OCI-LY7 (cell line): ENCODE measurements at regions not wholly inside any gene's neighbourhood (a gene's known extent, or its start where the extent isn't known, plus 50 kb on each side); places are given as distances from the start of the nearest gene placed in this dataset.

Source experiments
- BruUV-seq: library from RNA; stranded (reverse); fragments of 400-500 nt; replicated peaks from 2 replicates; lab custom pipeline; 2021; lab: Mats Ljungman, UMichigan
- CTCF ChIA-PET: fragments of 300-600 bp; sonication (Branson Sonifier 250); formaldehyde crosslinking; loops from one replicate; lab custom pipeline; 2022; ENCODE audit warnings: antibody characterized with exemption; ENCODE audit not compliant: unreplicated experiment; lab: Charles Lee
- POLR2A ChIA-PET: fragments of 300-600 bp; sonication (Branson Sonifier 250); formaldehyde crosslinking; loops from one replicate; lab custom pipeline; 2022; ENCODE audit warnings: antibody characterized with exemption; lab: Charles Lee
- DNase-seq: peaks from one replicate; pipeline ENCODE4 v3.0.0-alpha.2; 2015; ENCODE audit warnings: low spot score
- H2AFZ ChIP-seq: fragments of 200-600 bp; sonication (generic), shearing (Covaris generic); 2 replicates; pipeline ENCODE4 v1.6.1; 2014; ENCODE audit warnings: mild to moderate bottlenecking, antibody characterized with exemption, low read length, moderate library complexity
- H3K27ac ChIP-seq: fragments of 200-600 bp; sonication (generic); 2 replicates; pipeline ENCODE4 v1.5.1; 2014; ENCODE audit warnings: mixed run types, low read depth, mild to moderate bottlenecking, moderate library complexity, low read length, inconsistent platforms; ENCODE audit not compliant: poor library complexity, severe bottlenecking
- H3K36me3 ChIP-seq: fragments of 200-600 bp; sonication (generic); 2 replicates; pipeline ENCODE4 v1.6.1; 2014; ENCODE audit warnings: mild to moderate bottlenecking, antibody characterized with exemption, low read length, moderate library complexity, mixed read lengths; ENCODE audit not compliant: insufficient read depth
- H3K4me1 ChIP-seq: fragments of 200-600 bp; sonication (generic); 2 replicates; pipeline ENCODE4 v1.5.1; 2014; ENCODE audit warnings: mild to moderate bottlenecking, low read length; ENCODE audit not compliant: insufficient read depth, poor library complexity, severe bottlenecking
- H3K4me2 ChIP-seq: fragments of 200-600 bp; sonication (generic); 2 replicates; pipeline ENCODE4 v1.6.1; 2014; ENCODE audit warnings: mild to moderate bottlenecking, low read length
- H3K4me3 ChIP-seq: fragments of 200-600 bp; sonication (generic); 2 replicates; pipeline ENCODE4 v1.5.1; 2014; ENCODE audit warnings: mild to moderate bottlenecking, low read depth, low read length; ENCODE audit not compliant: poor library complexity, severe bottlenecking
- H3K79me2 ChIP-seq: fragments of 200-600 bp; sonication (generic); 2 replicates; pipeline ENCODE4 v1.6.1; 2016; ENCODE audit warnings: low read depth, mild to moderate bottlenecking, low read length, moderate library complexity, mixed read lengths; ENCODE audit not compliant: insufficient read depth
- H3K9me2 ChIP-seq: fragments of 200-600 bp; sonication (generic); 2 replicates; pipeline ENCODE4 v1.6.1; 2016; ENCODE audit warnings: mild to moderate bottlenecking, low read length, mixed read lengths; ENCODE audit not compliant: insufficient read depth
- H3K9me3 ChIP-seq: fragments of 200-600 bp; sonication (generic); 2 replicates; pipeline ENCODE4 v1.6.1; 2014; ENCODE audit warnings: mild to moderate bottlenecking, mixed run types, low read length, mixed read lengths
- H4K20me1 ChIP-seq: fragments of 200-600 bp; sonication (generic); 2 replicates; pipeline ENCODE4 v1.6.1; 2014; ENCODE audit warnings: mild to moderate bottlenecking, antibody characterized with exemption, low read length, moderate library complexity, mixed read lengths; ENCODE audit not compliant: insufficient read depth
- CTCF ChIP-seq: fragments of 200-600 bp; sonication (generic); conservative IDR thresholded peaks from 2 replicates; pipeline ENCODE4 v1.5.1; 2014; ENCODE audit warnings: mild to moderate bottlenecking, antibody characterized with exemption, low read length, moderate library complexity, mixed read lengths
- EZH2phosphoT487 ChIP-seq: fragments of 200-600 bp; sonication (generic); IDR thresholded peaks from 2 replicates; pipeline ENCODE4 v1.6.1; 2018; ENCODE audit warnings: low read depth, borderline replicate concordance, mild to moderate bottlenecking, mixed run types, antibody characterized with exemption, low read length, moderate library complexity, mixed read lengths
- intact Hi-C: fragments of 100-400 bp; cut with micrococcal nuclease; formaldehyde crosslinking; loops from one replicate; pipeline ENCODE4 v1.10.0; 2022; ENCODE audit not compliant: unreplicated experiment

- no peaks in the 10 kb centered on the region for H4K20me1 ChIP-seq
- H3K4me2 ChIP-seq, result no peak overlapping the region
- no peak overlapping the region for H3K4me3 ChIP-seq
- no peaks in the 10 kb centered on the region for H3K36me3 ChIP-seq
- no TSS peak for BruUV-seq
- H3K9me3 ChIP-seq, result no peaks in the 10 kb centered on the region
- no peak for TF ChIP-seq EZH2phosphoT487
- TF ChIP-seq CTCF, result no peak
- no peaks in the 10 kb centered on the region for H3K4me1 ChIP-seq
- no peak overlapping the region for H3K27ac ChIP-seq
- POLR2A ChIA-PET, result interaction anchor here (0.5 kb wide), 1 partner anchor 97 kb away, joined by 3 read pairs; no protein-coding TSS in a partner anchor
- 0 out of 2 replicates have a peak, but pooled peaks cover 4% of the 10 kb centered on the region for H3K9me2 ChIP-seq
- no peak for DNase-seq
- H3K79me2 ChIP-seq, result no peaks in the 10 kb centered on the region
- H2AFZ ChIP-seq, result no peak overlapping the region
- intact Hi-C loops, result no loop called here
- CTCF ChIA-PET, result no interaction called here
Observed at GRCh38 chr16:72295914-72296313, 124.0 kb upstream of the PMFBP1 start.

GRCh38 chr16:72291531-72291981 is 119.6 kb upstream of the PMFBP1 start:
- no TSS peak for BruUV-seq
- TF ChIP-seq CTCF (no peak), EZH2phosphoT487 (no peak)
- no peak overlapping the region for H3K27ac ChIP-seq
- no peaks in the 10 kb centered on the region for H3K4me1 ChIP-seq
- no peak overlapping the region for H2AFZ ChIP-seq
- 0 out of 2 replicates have a peak, but pooled peaks cover 4% of the 10 kb centered on the region for H3K9me2 ChIP-seq
- no peak overlapping the region for H3K4me3 ChIP-seq
- ChIA-PET CTCF (no interaction called here), POLR2A (interaction anchor here (0.5 to 1.0 kb wide), 2 partner anchors 13 to 792 kb away, joined by 3 read pairs; no protein-coding TSS in a partner anchor)
- DNase-seq, result no peak
- intact Hi-C loops, result no loop called here
- H3K4me2 ChIP-seq, result no peak overlapping the region
- H4K20me1 ChIP-seq, result no peaks in the 10 kb centered on the region
- no peaks in the 10 kb centered on the region for H3K36me3 ChIP-seq
- H3K79me2 ChIP-seq, result no peaks in the 10 kb centered on the region
- H3K9me3 ChIP-seq, result no peaks in the 10 kb centered on the region

GRCh38 chr16:72291121-72291520 is 119.2 kb upstream of the PMFBP1 start:
- intact Hi-C loops, result no loop called here
- no peaks in the 10 kb centered on the region for H4K20me1 ChIP-seq
- H3K4me2 ChIP-seq, result no peak overlapping the region
- H3K4me1 ChIP-seq, result no peaks in the 10 kb centered on the region
- BruUV-seq, result no TSS peak
- H3K27ac ChIP-seq, result no peak overlapping the region
- POLR2A ChIA-PET, result interaction anchor here (0.5 to 1.0 kb wide), 2 partner anchors 13 to 792 kb away, joined by 3 read pairs; no protein-coding TSS in a partner anchor
- no peaks in the 10 kb centered on the region for H3K36me3 ChIP-seq
- no peaks in the 10 kb centered on the region for H3K79me2 ChIP-seq
- no peak for TF ChIP-seq EZH2phosphoT487
- no peak for TF ChIP-seq CTCF
- DNase-seq, result no peak
- no peak overlapping the region for H3K4me3 ChIP-seq
- H3K9me2 ChIP-seq, result 0 out of 2 replicates have a peak, but pooled peaks cover 4% of the 10 kb centered on the region
- H3K9me3 ChIP-seq, result no peaks in the 10 kb centered on the region
- CTCF ChIA-PET, result no interaction called here
- no peak overlapping the region for H2AFZ ChIP-seq
